ENCODE measurements at regions not wholly inside any gene's neighbourhood (a gene's known extent, or its start where the extent isn't known, plus 50 kb on each side); places are given as distances from the start of the nearest gene placed in this dataset.

DNA sequence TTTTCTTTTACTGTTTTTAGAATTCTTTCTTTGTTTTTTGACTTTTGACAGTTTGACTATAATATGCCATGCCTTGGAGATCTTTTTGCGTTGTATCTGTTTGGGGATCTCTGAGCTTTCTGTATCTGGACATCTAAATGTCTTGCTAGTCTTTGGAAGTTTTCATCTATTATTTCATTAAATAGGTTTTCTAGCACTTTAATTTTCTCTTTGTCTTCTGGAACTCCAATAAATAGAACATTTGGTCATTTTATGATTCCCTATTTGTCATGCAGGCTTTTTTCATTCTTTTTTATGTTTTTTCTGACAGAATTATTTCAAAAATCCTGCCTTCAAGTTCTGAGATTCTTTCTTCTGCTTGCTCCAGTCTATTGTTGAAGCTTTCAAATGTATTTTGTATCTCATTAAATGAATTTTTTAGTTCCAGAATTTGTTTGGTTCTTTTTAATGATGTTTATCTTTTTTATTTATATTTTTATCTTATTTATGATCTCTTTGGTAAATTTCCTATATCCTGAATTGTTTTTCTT is 201.4 kb downstream of the CHD9NB start:
- H3K27ac ChIP-seq = no peak overlapping the region
- TF ChIP-seq, protein P1, sequence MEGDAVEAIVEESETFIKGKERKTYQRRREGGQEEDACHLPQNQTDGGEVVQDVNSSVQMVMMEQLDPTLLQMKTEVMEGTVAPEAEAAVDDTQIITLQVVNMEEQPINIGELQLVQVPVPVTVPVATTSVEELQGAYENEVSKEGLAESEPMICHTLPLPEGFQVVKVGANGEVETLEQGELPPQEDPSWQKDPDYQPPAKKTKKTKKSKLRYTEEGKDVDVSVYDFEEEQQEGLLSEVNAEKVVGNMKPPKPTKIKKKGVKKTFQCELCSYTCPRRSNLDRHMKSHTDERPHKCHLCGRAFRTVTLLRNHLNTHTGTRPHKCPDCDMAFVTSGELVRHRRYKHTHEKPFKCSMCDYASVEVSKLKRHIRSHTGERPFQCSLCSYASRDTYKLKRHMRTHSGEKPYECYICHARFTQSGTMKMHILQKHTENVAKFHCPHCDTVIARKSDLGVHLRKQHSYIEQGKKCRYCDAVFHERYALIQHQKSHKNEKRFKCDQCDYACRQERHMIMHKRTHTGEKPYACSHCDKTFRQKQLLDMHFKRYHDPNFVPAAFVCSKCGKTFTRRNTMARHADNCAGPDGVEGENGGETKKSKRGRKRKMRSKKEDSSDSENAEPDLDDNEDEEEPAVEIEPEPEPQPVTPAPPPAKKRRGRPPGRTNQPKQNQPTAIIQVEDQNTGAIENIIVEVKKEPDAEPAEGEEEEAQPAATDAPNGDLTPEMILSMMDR (conservative IDR thresholded peaks at IDR 0.05) = no peak

DNA sequence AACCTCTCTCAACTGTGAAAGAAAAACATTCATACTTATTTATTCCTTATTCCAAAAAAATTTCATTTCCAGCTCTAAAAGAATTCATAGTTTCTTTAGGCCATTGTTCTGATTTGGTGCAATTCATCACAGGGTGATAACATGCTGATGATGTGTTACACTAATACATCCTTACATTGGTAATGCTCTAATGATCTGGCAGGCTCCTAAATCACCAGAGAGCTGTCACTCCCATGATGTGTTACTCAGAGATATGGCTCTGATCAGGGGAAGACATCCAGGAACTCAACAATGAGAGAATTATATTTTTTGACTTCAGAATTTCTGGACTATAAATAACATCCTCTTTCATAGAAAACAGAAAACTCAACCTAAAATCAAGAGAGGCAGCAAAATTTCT is 209.3 kb downstream of the CHD9NB start:
- TF ChIP-seq, protein P1 (conservative IDR thresholded peaks at IDR 0.05) = no peak
- no peak overlapping the region for H3K27ac ChIP-seq

DNA sequence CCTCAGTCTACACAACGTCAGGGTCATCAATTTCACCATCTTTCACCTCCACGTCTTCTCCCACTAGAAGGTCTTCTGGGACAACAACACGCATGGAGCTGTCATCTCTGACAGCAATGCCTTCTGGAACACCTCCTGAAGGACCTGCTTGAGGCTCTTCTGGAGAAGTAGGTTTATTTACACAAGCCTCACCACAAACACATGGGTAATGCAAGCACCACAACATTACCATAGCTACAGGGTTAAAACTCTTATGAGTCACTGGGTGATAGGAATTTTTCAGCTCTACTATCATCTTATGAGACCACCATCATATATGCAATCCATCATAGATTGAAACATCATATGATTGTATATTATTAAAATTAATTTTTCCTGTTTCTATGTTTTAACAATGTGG is 215.4 kb downstream of the CHD9NB start:
- TF ChIP-seq, protein P1 (conservative IDR thresholded peaks at IDR 0.05) = no peak
- no peak overlapping the region for H3K27ac ChIP-seq

DNA sequence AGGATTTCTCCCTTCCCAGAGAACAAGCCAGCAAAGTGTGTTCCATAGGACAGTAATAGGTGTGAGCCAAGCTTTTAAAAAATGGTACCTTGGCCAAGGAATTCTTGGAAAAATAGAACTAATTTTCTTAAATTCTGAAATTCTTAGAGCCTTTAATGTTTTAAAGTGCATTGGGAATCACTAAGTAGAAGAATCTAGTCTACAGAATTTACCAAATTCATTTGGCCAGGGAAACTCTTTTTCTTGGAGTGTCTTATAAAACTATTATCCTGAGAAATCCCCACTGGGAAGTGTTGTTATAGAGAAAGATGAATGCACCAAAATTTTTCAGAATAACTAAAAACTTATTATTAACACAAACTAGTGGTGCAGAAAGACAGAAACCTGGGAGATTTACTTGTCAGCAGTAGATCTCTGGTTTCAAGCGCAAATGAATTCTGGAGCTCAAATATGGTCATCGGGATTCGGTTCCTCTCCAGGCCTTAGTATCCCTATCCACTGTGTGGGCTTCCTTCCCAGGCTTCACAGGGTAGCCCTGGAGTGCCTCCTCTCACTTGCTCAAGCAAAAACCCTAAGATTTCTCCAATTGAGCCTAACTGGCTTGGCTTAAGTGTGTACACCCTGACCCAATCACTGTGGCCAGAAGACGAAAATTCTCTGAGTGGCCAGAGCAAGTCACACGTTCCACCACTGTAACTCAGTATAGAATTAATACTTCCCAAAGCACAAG is 217.8 kb downstream of the CHD9NB start:
- TF ChIP-seq, protein P1 (conservative IDR thresholded peaks at IDR 0.05) = no peak

DNA sequence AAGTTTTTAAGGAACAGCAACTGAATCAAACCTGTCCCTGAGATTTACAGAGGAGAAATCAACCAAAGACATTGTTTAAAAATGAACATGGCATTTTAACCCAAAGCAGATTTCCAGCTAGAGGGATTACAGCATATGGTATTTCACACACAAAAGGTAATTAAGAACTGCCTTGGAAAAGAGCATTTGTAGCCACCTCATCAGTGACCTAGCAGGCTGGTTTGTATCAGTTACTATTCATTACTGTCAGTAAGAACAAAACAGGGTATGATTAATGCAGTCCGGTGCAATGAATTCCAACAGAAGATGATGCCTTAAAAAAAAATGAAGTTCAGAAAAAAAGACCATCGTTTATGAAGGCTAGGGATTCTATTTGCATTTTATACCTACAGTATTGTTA is 219.9 kb downstream of the CHD9NB start:
- H3K27ac ChIP-seq = no peak overlapping the region
- TF ChIP-seq, protein P1 (conservative IDR thresholded peaks at IDR 0.05) = no peak

More for the DNA sequence above, 217.8 kb downstream of the CHD9NB start:
- H3K27ac ChIP-seq = no peak overlapping the region

DNA sequence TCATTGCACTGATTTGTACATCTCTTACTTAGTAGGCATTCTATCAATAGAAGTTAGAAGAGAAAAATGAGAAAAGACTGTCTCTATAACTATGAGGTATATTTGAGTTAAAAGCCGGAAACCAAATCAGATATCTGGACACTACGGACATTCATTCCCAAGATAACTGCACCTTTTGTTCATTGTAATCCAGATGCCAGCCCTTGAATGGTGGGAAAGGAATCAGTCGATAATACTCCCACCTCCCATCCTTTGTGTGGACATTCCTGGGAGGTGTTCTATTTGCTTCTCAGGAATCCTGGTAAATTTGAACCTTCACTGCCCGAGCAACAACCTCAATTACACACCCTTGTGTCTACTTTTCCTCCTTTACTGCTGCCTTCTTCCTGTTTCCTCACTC is 225.2 kb downstream of the CHD9NB start:
- no peak overlapping the region for H3K27ac ChIP-seq

DNA sequence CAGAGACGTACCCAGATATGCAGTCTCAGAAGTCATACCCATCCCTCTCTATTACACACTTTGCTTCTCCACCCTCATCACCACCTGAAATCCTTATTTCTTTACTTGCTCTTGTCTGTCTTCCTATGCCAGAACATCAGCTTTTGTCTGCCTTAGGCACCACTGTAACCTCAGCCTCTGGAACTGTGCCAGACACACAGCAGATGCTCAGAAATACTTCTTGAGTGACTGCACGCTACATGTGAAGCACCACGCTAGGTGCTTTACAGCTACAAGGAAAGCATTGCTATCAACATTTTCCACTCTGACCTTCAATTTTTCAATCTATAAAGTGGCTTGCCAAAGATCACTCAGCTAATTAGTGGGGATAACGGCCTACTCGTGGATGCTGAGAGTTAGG is 226.8 kb downstream of the CHD9NB start:
- H3K27ac ChIP-seq = no peak overlapping the region
- TF ChIP-seq, protein P1 (conservative IDR thresholded peaks at IDR 0.05) = no peak

More for the DNA sequence above, 225.2 kb downstream of the CHD9NB start:
- TF ChIP-seq, protein P1 (conservative IDR thresholded peaks at IDR 0.05) = no peak
